ENCODE measurements at regions not wholly inside any gene's neighbourhood (a gene's known extent, or its start where the extent isn't known, plus 50 kb on each side); places are given as distances from the start of the nearest gene placed in this dataset.
"Not testable (repeated sequence)": the region's sequence is repeated elsewhere in the genome, so short reads cannot be mapped to it uniquely, and the experiment has no call there.

GRCh38 chr16:26717826-26718225, 348.9 kb upstream of the C16orf82 start:
- TF ChIP-seq CTCF (IDR thresholded peaks at IDR 0.05; ENCODE audit: extremely low read depth, missing control alignments) = no peak
- no peak for DNase-seq (ENCODE audit: low spot score)

- no peak for TF ChIP-seq CTCF (IDR thresholded peaks at IDR 0.05; ENCODE audit: extremely low read depth, missing control alignments)
- DNase-seq (ENCODE audit: low spot score) = no peak
Measured at GRCh38 chr16:26721290-26721689, 345.4 kb upstream of the C16orf82 start.

GRCh38 chr16:26721957-26722356, 344.8 kb upstream of the C16orf82 start:
- not testable (repeated sequence) for DNase-seq (ENCODE audit: low spot score)

- TF ChIP-seq CTCF (IDR thresholded peaks at IDR 0.05; ENCODE audit: extremely low read depth, missing control alignments) = no peak
- no peak for DNase-seq (ENCODE audit: low spot score)
Measured at GRCh38 chr16:26724189-26724588, 342.5 kb upstream of the C16orf82 start.

- TF ChIP-seq CTCF (IDR thresholded peaks at IDR 0.05; ENCODE audit: extremely low read depth, missing control alignments) = no peak
Measured at GRCh38 chr16:26727848-26728247, 338.9 kb upstream of the C16orf82 start.

GRCh38 chr16:26729951-26730541, 336.7 kb upstream of the C16orf82 start:
- no peak for TF ChIP-seq CTCF (IDR thresholded peaks at IDR 0.05; ENCODE audit: extremely low read depth, missing control alignments)
- DNase-seq (ENCODE audit: low spot score) = no peak

More at GRCh38 chr16:26727848-26728247, 338.9 kb upstream of the C16orf82 start:
- DNase-seq (ENCODE audit: low spot score) = no peak

- DNase-seq (ENCODE audit: low spot score) = no peak
- no peak for TF ChIP-seq CTCF (IDR thresholded peaks at IDR 0.05; ENCODE audit: extremely low read depth, missing control alignments)
Measured at GRCh38 chr16:26731729-26732128, 335.0 kb upstream of the C16orf82 start.

- TF ChIP-seq CTCF (IDR thresholded peaks at IDR 0.05; ENCODE audit: extremely low read depth, missing control alignments) = no peak
- DNase-seq (ENCODE audit: low spot score) = no peak
Measured at GRCh38 chr16:26733710-26734109, 333.0 kb upstream of the C16orf82 start.

Measured in GM20000 (cell line).